ENCODE measurements at regions not wholly inside any gene's neighbourhood (a gene's known extent, or its start where the extent isn't known, plus 50 kb on each side); places are given as distances from the start of the nearest gene placed in this dataset.

DNA sequence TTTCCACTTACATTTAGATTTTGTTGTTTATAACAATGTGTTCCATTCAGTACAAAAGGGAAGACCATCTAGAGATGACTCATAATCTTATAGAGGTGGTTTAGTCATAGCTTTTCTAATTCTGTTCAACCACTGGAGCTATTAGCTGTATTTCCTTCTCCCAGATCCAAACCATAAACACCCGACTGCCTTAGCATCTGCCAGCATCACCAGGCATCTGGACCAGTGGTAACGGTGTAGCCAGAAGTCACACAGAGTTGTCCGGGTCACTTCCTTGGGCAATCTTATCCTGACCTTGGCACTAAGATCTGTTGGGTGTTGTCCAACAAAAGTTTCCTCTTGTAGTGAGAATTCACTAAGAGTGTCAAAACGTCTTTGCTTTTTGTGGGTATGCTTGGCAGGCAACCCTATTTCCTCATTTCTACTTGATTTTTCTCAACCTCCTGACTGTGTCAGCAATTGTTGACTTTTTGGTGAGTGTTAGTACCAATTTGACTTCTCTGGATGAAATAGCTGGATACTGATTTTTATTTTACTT, 372.1 kb upstream of the B3GALT2 start:
- DNase-seq: no peak

- DNase-seq: no peak
Observed at GRCh38 chr1:193555662-193556441, 369.4 kb upstream of the B3GALT2 start.

GRCh38 chr1:193553564-193553963, 367.2 kb upstream of the B3GALT2 start:
- DNase-seq: no peak

- no peak for DNase-seq
Observed at GRCh38 chr1:193552274-193552673, 365.9 kb upstream of the B3GALT2 start.

- DNase-seq: no peak
Observed at GRCh38 chr1:193549081-193549480, 362.7 kb upstream of the B3GALT2 start.

DNA sequence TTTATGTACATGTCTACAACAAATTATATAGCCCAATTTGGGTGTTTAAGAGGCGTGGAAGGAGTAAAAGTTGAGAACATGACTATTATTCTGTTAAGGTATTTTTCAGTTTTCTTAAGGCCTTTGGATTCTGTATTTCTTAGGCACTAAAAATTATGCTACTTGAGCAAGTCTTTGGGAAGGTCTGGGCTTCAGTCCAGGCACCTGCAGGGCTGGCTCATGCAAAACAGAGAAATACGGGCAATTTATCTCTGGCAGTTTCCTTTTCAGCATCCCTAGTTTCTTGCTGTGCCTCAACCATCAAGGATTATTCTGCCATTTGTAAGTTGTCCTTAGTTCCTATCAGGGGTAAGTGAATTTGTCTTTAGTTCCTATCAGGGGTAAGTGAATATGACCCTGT, 358.8 kb upstream of the B3GALT2 start:
- DNase-seq: no peak

GRCh38 chr1:193543259-193543658, 356.8 kb upstream of the B3GALT2 start:
- no peak for DNase-seq

DNA sequence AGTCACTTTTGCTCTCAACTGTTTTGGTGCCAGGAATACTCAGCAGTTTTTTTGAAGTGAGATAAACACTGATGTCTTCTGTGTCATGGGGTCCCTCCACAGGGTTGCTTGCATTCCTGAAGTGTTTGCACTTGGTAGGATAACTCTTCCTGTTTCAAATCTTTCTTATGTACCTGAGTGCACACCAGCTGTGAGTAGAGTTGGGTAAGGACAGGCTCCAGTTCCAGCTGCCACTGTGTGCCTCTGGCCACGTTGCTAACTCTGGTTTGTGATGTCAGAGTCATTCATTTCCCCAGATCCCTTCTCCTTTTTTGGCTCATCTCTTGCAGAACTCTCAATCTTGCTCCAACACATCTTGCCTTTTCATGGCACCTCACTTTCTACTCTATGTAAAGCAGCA, 356.3 kb upstream of the B3GALT2 start:
- no peak for DNase-seq

DNA sequence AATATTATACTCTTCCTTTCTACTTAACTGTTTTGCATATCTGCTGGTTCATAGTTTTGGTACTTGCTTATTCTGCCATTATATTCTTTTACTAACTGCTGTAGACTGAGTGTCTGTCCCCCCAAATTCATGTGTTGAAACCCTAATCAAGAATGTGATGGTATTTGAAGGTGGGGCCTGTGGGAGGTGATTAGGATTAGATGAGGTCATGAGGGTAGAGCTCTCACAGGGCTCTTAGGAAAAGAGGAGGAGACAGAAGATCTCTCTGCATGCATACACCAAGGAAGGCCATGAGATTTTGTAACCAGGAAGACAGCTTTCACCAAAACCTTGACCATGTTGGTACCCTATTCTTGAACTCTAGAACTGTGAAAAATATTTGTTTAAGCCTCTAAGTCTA, 354.1 kb upstream of the B3GALT2 start:
- DNase-seq: no peak

- DNase-seq: no peak
Observed at GRCh38 chr1:193539731-193540459, 353.5 kb upstream of the B3GALT2 start.

DNA sequence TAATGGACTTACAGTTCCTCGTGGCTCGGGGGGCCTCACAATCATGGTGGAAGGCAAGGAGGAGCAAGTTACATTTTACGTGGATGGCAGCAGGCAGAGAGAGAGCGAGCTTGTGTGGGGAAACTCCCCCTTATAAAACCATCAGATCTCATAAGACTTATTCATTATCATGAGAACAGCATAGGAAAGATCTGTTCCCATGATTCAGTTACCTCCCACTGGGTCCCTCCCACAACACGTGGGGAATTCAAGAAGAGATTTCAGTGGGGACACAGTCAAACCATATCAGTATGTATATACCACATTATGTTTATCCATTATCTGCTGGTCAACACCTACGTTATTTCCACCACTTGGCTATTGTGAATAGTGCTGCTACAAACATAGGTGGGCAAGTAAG, 352.3 kb upstream of the B3GALT2 start:
- DNase-seq: no peak

DNA sequence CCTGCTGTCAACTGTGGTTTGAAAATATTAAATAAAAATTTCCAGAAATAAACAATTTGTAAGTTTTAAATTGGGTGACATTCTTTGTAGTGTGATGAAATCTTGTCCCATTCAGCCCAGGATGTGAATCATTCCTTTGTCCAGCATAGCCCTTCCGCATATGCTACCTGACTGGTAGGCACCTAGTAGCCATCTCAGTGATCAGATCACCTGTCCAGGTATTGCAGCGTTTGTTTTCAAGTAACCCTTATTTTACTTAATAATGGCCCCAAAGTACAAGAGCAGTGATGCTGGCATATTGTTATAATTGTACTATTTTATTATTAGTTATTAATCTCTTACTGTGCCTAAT, 351.6 kb upstream of the B3GALT2 start:
- no peak for DNase-seq

DNA sequence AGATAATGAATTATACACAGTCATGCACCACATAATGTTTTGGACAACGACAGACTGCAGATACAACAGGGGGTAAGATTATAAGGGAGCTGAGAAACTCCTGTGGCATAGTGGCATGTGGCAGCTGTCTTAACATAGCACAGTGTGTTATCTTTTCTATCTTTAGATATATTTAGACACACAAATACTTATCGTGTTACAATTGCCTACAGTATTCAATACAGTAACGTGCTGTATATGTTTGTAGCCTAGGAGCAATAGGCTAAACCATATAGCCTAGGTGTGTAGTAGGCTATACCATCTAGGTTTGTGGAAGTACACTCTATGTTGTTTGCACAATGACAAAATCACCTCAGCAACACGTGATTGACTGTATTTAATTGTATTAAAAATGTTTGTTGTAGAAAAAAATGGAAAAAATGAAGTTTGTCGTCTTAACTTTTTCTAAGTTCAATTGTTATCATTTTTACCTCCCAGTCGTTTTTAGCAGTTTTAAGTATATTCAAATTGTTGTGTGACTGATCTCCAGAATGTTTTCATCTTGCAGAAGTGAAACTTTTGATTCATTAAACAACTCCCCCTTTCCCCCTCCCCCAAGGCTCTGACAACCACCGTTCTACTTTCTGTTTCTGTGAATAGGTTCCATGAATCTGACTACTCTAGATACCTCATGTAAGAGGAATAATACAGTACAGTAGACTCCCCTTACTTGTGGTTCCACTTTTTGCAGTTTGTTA, 351.0 kb upstream of the B3GALT2 start:
- no peak for DNase-seq

GRCh38 chr1:193533853-193534252, 347.4 kb upstream of the B3GALT2 start:
- peak; percentile 15 for DNase-seq

- DNase-seq: no peak
Observed at GRCh38 chr1:193525917-193526710, 339.7 kb upstream of the B3GALT2 start.

GRCh38 chr1:193525411-193525810, 339.0 kb upstream of the B3GALT2 start:
- no peak for DNase-seq

- no peak for DNase-seq
Observed at GRCh38 chr1:193524616-193525015, 338.2 kb upstream of the B3GALT2 start.

GRCh38 chr1:193524021-193524420, 337.6 kb upstream of the B3GALT2 start:
- no peak for DNase-seq

- DNase-seq: no peak
Observed at GRCh38 chr1:193520472-193520871, 334.1 kb upstream of the B3GALT2 start.

- no peak for DNase-seq
Observed at GRCh38 chr1:193519922-193520321, 333.5 kb upstream of the B3GALT2 start.

GRCh38 chr1:193516755-193517388, 330.5 kb upstream of the B3GALT2 start:
- no peak for DNase-seq

- DNase-seq: no peak
Observed at GRCh38 chr1:193514397-193514796, 328.0 kb upstream of the B3GALT2 start.
